Ectodermal cell (in vitro differentiated cells): ENCODE measurements at regions not wholly inside any gene's neighbourhood (a gene's known extent, or its start where the extent isn't known, plus 50 kb on each side); places are given as distances from the start of the nearest gene placed in this dataset.
"Not testable (repeated sequence)": the region's sequence is repeated elsewhere in the genome, so short reads cannot be mapped to it uniquely, and the experiment has no call there.

Experiments used
- H3K27ac ChIP-seq: 2 replicates; pipeline ENCODE4 v1.7.0; 2013; ENCODE audit warnings: mild to moderate bottlenecking, low read depth, low read length; ENCODE audit not compliant: insufficient read depth, poor library complexity, severe bottlenecking
- H3K27me3 ChIP-seq: 2 replicates; pipeline ENCODE4 v1.7.0; 2013; ENCODE audit warnings: mild to moderate bottlenecking, low read length; ENCODE audit not compliant: insufficient read depth, control insufficient read depth, poor library complexity, severe bottlenecking
- H3K36me3 ChIP-seq: one replicate; pipeline ENCODE4 v1.7.0; 2013; ENCODE audit warnings: low read length; ENCODE audit not compliant: control insufficient read depth, insufficient read depth
- H3K4me1 ChIP-seq: one replicate; pipeline ENCODE4 v1.7.0; 2013; ENCODE audit warnings: low read length; ENCODE audit not compliant: control insufficient read depth, insufficient read depth
- H3K4me3 ChIP-seq: 2 replicates; pipeline ENCODE4 v1.7.0; 2013; ENCODE audit warnings: low read depth, low read length, control low read depth; ENCODE audit not compliant: insufficient read depth
- H3K9me3 ChIP-seq: 2 replicates; pipeline ENCODE4 v1.7.0; 2013; ENCODE audit warnings: mild to moderate bottlenecking, low read length, moderate library complexity; ENCODE audit not compliant: control insufficient read depth
- WGBS, 2 experiments: methylation state at CpG; one replicate each; pipeline ENCODE4 v1.1.7; 2013; ENCODE audit warnings: missing lambda C conversion rate in 2 of 2; 5-methylcytosine and 5-hydroxymethylcytosine counted together

GRCh38 chr14:98218218-98218617 lies 1053.8 kb downstream of the BCL11B start:
- 89 to 90% methylated on average over 4 of the region's 4 CpGs for WGBS, 2 experiments
- Histone ChIP-seq H3K27ac (no peak overlapping the region), H3K9me3 (no peaks in the 10 kb centered on the region), H3K4me3 (no peak overlapping the region), H3K27me3 (no peaks in the 10 kb centered on the region), H3K4me1 (no peaks in the 10 kb centered on the region), H3K36me3 (no peaks in the 10 kb centered on the region)

- Histone ChIP-seq H3K4me3 (no peak overlapping the region), H3K9me3 (no peaks in the 10 kb centered on the region), H3K36me3 (no peaks in the 10 kb centered on the region), H3K27ac (no peak overlapping the region), H3K4me1 (no peaks in the 10 kb centered on the region), H3K27me3 (no peaks in the 10 kb centered on the region)
- 93 to 96% methylated on average over 5 of the region's 5 CpGs for WGBS, 2 experiments
Observed at GRCh38 chr14:98219638-98220037, 1052.4 kb downstream of the BCL11B start.

GRCh38 chr14:98223106-98223505 lies 1048.9 kb downstream of the BCL11B start:
- H3K27me3 ChIP-seq = no peaks in the 10 kb centered on the region
- no peaks in the 10 kb centered on the region for H3K36me3 ChIP-seq
- H3K4me1 ChIP-seq = no peaks in the 10 kb centered on the region
- H3K9me3 ChIP-seq = no peaks in the 10 kb centered on the region
- no peak overlapping the region for H3K27ac ChIP-seq
- WGBS, 2 experiments = 94% methylated on average over 6 of the region's 6 CpGs
- no peak overlapping the region for H3K4me3 ChIP-seq

DNA sequence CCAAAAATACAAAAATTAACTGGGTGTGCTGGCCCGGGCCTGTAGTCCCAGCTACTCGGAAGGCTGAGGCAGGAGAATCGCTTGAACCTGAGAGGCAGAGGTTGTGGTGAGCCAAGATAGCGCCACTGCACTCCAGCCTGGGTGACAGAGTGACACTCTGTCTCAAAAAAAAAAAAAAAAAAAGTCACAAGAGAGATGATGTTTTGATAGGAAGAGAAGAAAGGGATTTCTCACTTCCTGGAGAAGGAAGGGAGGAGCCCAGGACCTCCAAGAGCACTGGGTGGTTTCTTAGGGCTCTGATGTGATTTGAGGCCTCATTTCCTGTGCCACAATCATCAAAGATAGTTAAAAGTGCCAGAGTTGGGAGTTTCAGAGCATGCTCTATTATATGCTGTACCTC lies 1048.3 kb downstream of the BCL11B start:
- WGBS, 2 experiments = 91 to 95% methylated on average over 4 of the region's 4 CpGs
- not testable (repeated sequence) for H3K4me3 ChIP-seq, H3K4me1 ChIP-seq, H3K27me3 ChIP-seq, H3K9me3 ChIP-seq, H3K36me3 ChIP-seq, H3K27ac ChIP-seq

- Histone ChIP-seq H3K4me1 (no peaks in the 10 kb centered on the region), H3K27ac (no peak overlapping the region), H3K9me3 (no peaks in the 10 kb centered on the region), H3K36me3 (no peaks in the 10 kb centered on the region), H3K4me3 (no peak overlapping the region), H3K27me3 (no peaks in the 10 kb centered on the region)
- WGBS, 2 experiments = 85 to 88% methylated on average over 8 of the region's 8 CpGs
Observed at GRCh38 chr14:98226411-98226810, 1045.6 kb downstream of the BCL11B start.

- no peak overlapping the region for H3K27ac ChIP-seq
- H3K27me3 ChIP-seq = no peaks in the 10 kb centered on the region
- no peaks in the 10 kb centered on the region for H3K9me3 ChIP-seq
- H3K36me3 ChIP-seq = no peaks in the 10 kb centered on the region
- no peaks in the 10 kb centered on the region for H3K4me1 ChIP-seq
- WGBS, 2 experiments = 90 to 94% methylated on average over 12 of the region's 12 CpGs
- no peak overlapping the region for H3K4me3 ChIP-seq
Observed at GRCh38 chr14:98227000-98227726, 1044.8 kb downstream of the BCL11B start.

DNA sequence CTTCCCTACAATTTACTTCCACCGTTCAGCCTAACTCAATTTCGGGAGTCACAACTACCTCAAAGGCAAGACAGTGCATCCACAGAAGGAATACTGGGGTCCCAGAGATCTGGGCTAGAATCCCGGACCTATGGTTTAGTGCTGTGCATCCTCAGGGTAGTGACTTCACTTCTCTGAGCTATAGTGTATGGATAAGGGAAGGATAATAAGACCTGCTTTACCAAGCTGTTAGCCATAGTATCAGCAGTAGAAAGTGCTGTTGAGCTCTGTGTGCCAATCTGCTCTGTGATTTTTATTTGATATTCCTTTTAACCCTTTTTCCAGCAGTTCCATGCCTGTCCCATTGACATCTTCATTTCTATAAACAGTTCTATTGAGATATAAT lies 1044.3 kb downstream of the BCL11B start:
- Histone ChIP-seq H3K4me3 (no peak overlapping the region), H3K4me1 (no peaks in the 10 kb centered on the region), H3K9me3 (no peaks in the 10 kb centered on the region), H3K27ac (no peak overlapping the region), H3K27me3 (no peaks in the 10 kb centered on the region), H3K36me3 (no peaks in the 10 kb centered on the region)
- WGBS, 2 experiments = 91 to 95% methylated on average over 3 of the region's 3 CpGs

- WGBS, 2 experiments = 81 to 82% methylated on average over 12 of the region's 12 CpGs
- Histone ChIP-seq H3K27me3 (no peaks in the 10 kb centered on the region), H3K4me3 (no peak overlapping the region), H3K4me1 (no peaks in the 10 kb centered on the region), H3K9me3 (no peaks in the 10 kb centered on the region), H3K36me3 (no peaks in the 10 kb centered on the region), H3K27ac (no peak overlapping the region)
Observed at GRCh38 chr14:98229656-98230366, 1042.2 kb downstream of the BCL11B start.

GRCh38 chr14:98230411-98230810 lies 1041.6 kb downstream of the BCL11B start:
- H3K27ac ChIP-seq = no peak overlapping the region
- H3K36me3 ChIP-seq = no peaks in the 10 kb centered on the region
- no peaks in the 10 kb centered on the region for H3K4me1 ChIP-seq
- H3K4me3 ChIP-seq = no peak overlapping the region
- H3K9me3 ChIP-seq = no peaks in the 10 kb centered on the region
- WGBS, 2 experiments = 88 to 93% methylated on average over 7 of the region's 7 CpGs
- no peaks in the 10 kb centered on the region for H3K27me3 ChIP-seq

- no peaks in the 10 kb centered on the region for H3K4me1 ChIP-seq
- no peaks in the 10 kb centered on the region for H3K27me3 ChIP-seq
- H3K4me3 ChIP-seq = no peak overlapping the region
- no peaks in the 10 kb centered on the region for H3K36me3 ChIP-seq
- H3K27ac ChIP-seq = no peak overlapping the region
- WGBS, 2 experiments = 97% methylated on average over 2 of the region's 2 CpGs
- no peaks in the 10 kb centered on the region for H3K9me3 ChIP-seq
Observed at GRCh38 chr14:98231210-98231609, 1040.8 kb downstream of the BCL11B start.
